ENCODE measurements at regions not wholly inside any gene's neighbourhood (a gene's known extent, or its start where the extent isn't known, plus 50 kb on each side); places are given as distances from the start of the nearest gene placed in this dataset.

GRCh38 chr2:179383975-179384374 is 119.3 kb upstream of the SESTD1 start:
- TF ChIP-seq E2F3 (CRISPR knock-in tag; IDR thresholded peaks at IDR 0.05) (no peak), POLR2A (conservative IDR thresholded peaks at IDR 0.05) (no peak), POLR2AphosphoS5 (IDR thresholded peaks at IDR 0.05; ENCODE audit: control insufficient read depth, insufficient read depth, low read depth, low read length) (no peak), SRSF1 (IDR thresholded peaks at IDR 0.05; ENCODE audit: low read depth, low read length) (no peak), HMGN3 (IDR thresholded peaks at IDR 0.05; ENCODE audit: borderline replicate concordance, extremely low read depth, insufficient read length, low read depth, low read length) (no peak), GABPA (tag; conservative IDR thresholded peaks at IDR 0.05; ENCODE audit: low read depth) (no peak), NR1H2 (CRISPR knock-in tag; IDR thresholded peaks at IDR 0.05) (no peak)
- TF ChIP-seq, protein P1, sequence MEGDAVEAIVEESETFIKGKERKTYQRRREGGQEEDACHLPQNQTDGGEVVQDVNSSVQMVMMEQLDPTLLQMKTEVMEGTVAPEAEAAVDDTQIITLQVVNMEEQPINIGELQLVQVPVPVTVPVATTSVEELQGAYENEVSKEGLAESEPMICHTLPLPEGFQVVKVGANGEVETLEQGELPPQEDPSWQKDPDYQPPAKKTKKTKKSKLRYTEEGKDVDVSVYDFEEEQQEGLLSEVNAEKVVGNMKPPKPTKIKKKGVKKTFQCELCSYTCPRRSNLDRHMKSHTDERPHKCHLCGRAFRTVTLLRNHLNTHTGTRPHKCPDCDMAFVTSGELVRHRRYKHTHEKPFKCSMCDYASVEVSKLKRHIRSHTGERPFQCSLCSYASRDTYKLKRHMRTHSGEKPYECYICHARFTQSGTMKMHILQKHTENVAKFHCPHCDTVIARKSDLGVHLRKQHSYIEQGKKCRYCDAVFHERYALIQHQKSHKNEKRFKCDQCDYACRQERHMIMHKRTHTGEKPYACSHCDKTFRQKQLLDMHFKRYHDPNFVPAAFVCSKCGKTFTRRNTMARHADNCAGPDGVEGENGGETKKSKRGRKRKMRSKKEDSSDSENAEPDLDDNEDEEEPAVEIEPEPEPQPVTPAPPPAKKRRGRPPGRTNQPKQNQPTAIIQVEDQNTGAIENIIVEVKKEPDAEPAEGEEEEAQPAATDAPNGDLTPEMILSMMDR (IDR thresholded peaks at IDR 0.05 in 2 of 3, conservative IDR thresholded peaks at IDR 0.05 in 1 of 3; ENCODE audit: insufficient read depth in 2 of 3, low read depth in 1 of 3, low read length in 3 of 3), result no peak
- TF ChIP-seq, protein P2, sequence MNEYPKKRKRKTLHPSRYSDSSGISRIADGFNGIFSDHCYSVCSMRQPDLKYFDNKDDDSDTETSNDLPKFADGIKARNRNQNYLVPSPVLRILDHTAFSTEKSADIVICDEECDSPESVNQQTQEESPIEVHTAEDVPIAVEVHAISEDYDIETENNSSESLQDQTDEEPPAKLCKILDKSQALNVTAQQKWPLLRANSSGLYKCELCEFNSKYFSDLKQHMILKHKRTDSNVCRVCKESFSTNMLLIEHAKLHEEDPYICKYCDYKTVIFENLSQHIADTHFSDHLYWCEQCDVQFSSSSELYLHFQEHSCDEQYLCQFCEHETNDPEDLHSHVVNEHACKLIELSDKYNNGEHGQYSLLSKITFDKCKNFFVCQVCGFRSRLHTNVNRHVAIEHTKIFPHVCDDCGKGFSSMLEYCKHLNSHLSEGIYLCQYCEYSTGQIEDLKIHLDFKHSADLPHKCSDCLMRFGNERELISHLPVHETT (CRISPR knock-in tag; conservative IDR thresholded peaks at IDR 0.05 in 1 of 2, IDR thresholded peaks at IDR 0.05 in 1 of 2), result no peak

Measured in K562 (cell line).